ENCODE measurements at regions not wholly inside any gene's neighbourhood (a gene's known extent, or its start where the extent isn't known, plus 50 kb on each side); places are given as distances from the start of the nearest gene placed in this dataset.
A peak's percentile ranks its signal among the peaks of the same experiment; 100 is the strongest.
"Not testable (repeated sequence)": the region's sequence is repeated elsewhere in the genome, so short reads cannot be mapped to it uniquely, and the experiment has no call there.

GRCh38 chr7:130845581-130846085, 111.6 kb upstream of the KLF14 start:
- DNase-seq (ENCODE audit: low spot score) = peak; percentile 47

- no peak for DNase-seq (ENCODE audit: low spot score)
Measured at GRCh38 chr7:130849604-130850003, 115.6 kb upstream of the KLF14 start.

GRCh38 chr7:130850956-130851355, 116.9 kb upstream of the KLF14 start:
- DNase-seq (ENCODE audit: low spot score) = no peak

GRCh38 chr7:130852867-130853266, 118.9 kb upstream of the KLF14 start:
- DNase-seq (ENCODE audit: low spot score) = no peak

GRCh38 chr7:130853503-130854279, 119.7 kb upstream of the KLF14 start:
- DNase-seq (ENCODE audit: low spot score) = peak; percentile 76

GRCh38 chr7:130854481-130854880, 120.5 kb upstream of the KLF14 start:
- no peak for DNase-seq (ENCODE audit: low spot score)

- no peak for DNase-seq (ENCODE audit: low spot score)
Measured at GRCh38 chr7:130856866-130857265, 122.9 kb upstream of the KLF14 start.

GRCh38 chr7:130860832-130861231, 126.8 kb upstream of the KLF14 start:
- not testable (repeated sequence) for DNase-seq (ENCODE audit: low spot score)

GRCh38 chr7:130865408-130866236, 131.6 kb upstream of the KLF14 start:
- DNase-seq (ENCODE audit: low spot score) = peak; percentile 46

GRCh38 chr7:130867039-130867438, 133.0 kb upstream of the KLF14 start:
- DNase-seq (ENCODE audit: low spot score) = peak; percentile 36

GRCh38 chr7:130867581-130868136, 133.7 kb upstream of the KLF14 start:
- DNase-seq (ENCODE audit: low spot score) = no peak

GRCh38 chr7:130868139-130868538, 134.1 kb upstream of the KLF14 start:
- DNase-seq (ENCODE audit: low spot score) = no peak

GRCh38 chr7:130869918-130870317, 135.9 kb upstream of the KLF14 start:
- DNase-seq (ENCODE audit: low spot score) = no peak

GRCh38 chr7:130872341-130872740, 138.3 kb upstream of the KLF14 start:
- DNase-seq (ENCODE audit: low spot score) = no peak

- DNase-seq (ENCODE audit: low spot score) = peak; percentile 34
Measured at GRCh38 chr7:130872756-130873448, 138.9 kb upstream of the KLF14 start.

- DNase-seq (ENCODE audit: low spot score) = no peak
Measured at GRCh38 chr7:130874071-130874915, 140.3 kb upstream of the KLF14 start.

- DNase-seq (ENCODE audit: low spot score) = peak; percentile 78
Measured at GRCh38 chr7:130875265-130875741, 141.3 kb upstream of the KLF14 start.

GRCh38 chr7:130875901-130876300, 141.9 kb upstream of the KLF14 start:
- no peak for DNase-seq (ENCODE audit: low spot score)

- DNase-seq (ENCODE audit: low spot score) = no peak
Measured at GRCh38 chr7:130877236-130877990, 143.4 kb upstream of the KLF14 start.

- no peak for DNase-seq (ENCODE audit: low spot score)
Measured at GRCh38 chr7:130877991-130878305, 143.9 kb upstream of the KLF14 start.

All from kidney tubule cell (primary cell).